Stimulated activated effector memory CD8-positive, alpha-beta T cell treated with anti-CD3 and anti-CD28 coated beads, Interleukin-12 subunit alpha, Interleukin-12 subunit beta, amount 100 ng/mL, for 72 hours (primary cell): ENCODE measurements at regions not wholly inside any gene's neighbourhood (a gene's known extent, or its start where the extent isn't known, plus 50 kb on each side); places are given as distances from the start of the nearest gene placed in this dataset.

ENCODE experiments used
- ATAC-seq: fragments of 150-1000 bp; cut with Tn5 transposase; 2 replicates; pipeline ENCODE4 v1.10.0; 2021
- DNase-seq, 2 donors: peaks; one replicate each; pipeline ENCODE4 v3.0.0; 2021 to 2022; ENCODE audit warnings: low spot score in 2 of 2
- H3K27ac Mint-ChIP-seq: one replicate; pipeline ENCODE4 v1.8.0; 2022; ENCODE audit warnings: mild to moderate bottlenecking, mixed read lengths
- H3K36me3 Mint-ChIP-seq: one replicate; pipeline ENCODE4 v1.8.0; 2022; ENCODE audit warnings: mild to moderate bottlenecking, mixed read lengths
- H3K4me1 Mint-ChIP-seq: one replicate; pipeline ENCODE4 v1.8.0; 2022; ENCODE audit warnings: mixed read lengths
- H3K4me3 Mint-ChIP-seq: one replicate; pipeline ENCODE4 v1.8.0; 2022; ENCODE audit warnings: mild to moderate bottlenecking, mixed read lengths
- H3K9me3 Mint-ChIP-seq: one replicate; pipeline ENCODE4 v1.8.0; 2022; ENCODE audit warnings: mixed read lengths

DNA sequence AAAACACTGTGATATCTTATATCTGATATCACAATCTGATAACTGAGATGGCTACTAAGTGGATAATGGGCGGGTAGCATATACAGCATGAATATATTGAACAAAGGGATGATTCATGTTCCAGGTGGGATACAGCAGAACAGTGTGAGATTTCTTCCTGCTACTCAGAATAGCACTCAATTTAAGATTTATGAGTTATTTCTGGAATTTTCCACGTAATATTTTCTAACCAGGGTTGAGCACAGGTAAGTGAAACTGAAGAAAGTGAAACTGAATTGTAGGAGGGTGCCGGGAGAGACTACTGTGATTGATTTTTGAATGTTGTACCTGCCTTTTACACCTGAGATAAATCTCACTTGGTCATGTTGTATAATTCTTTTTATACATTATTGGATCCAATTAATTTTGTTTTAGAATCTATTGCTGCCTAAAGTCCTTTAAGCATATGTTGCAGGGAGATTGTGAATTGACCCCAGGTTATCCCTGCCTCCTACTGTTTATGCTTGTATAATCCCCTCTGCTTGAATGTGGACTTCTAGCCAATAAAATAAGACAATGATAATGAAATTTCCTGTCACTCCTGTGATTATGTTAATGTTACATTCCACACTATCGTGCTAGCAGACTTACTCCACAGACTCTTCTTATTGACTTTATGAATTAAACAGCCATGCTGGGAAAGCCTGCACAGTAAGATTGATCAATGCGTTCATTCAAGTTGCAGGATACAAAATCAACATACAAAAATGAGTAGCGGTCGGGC is 67.6 kb upstream of the RBBP8 start:
- Mint-ChIP-seq H3K9me3 (no peaks in the 10 kb centered on the region), H3K4me1 (no peaks in the 10 kb centered on the region), H3K36me3 (no peaks in the 10 kb centered on the region), H3K4me3 (no peak overlapping the region), H3K27ac (no peak overlapping the region)
- no peak for ATAC-seq
- DNase-seq: no peak

GRCh38 chr18:22868831-22869230 is 64.3 kb upstream of the RBBP8 start:
- DNase-seq: no peak
- Mint-ChIP-seq H3K9me3 (no peaks in the 10 kb centered on the region), H3K4me3 (no peak overlapping the region), H3K4me1 (peaks cover 14% of the 10 kb centered on the region), H3K27ac (no peak overlapping the region), H3K36me3 (no peaks in the 10 kb centered on the region)
- ATAC-seq: no peak

GRCh38 chr18:22871809-22872525 is 61.2 kb upstream of the RBBP8 start:
- ATAC-seq (no peak), DNase-seq (no peak)
- Mint-ChIP-seq H3K4me1 (peaks cover 14% of the 10 kb centered on the region), H3K27ac (peak overlapping the region; percentile 67), H3K9me3 (no peaks in the 10 kb centered on the region), H3K36me3 (no peaks in the 10 kb centered on the region), H3K4me3 (no peak overlapping the region)

DNA sequence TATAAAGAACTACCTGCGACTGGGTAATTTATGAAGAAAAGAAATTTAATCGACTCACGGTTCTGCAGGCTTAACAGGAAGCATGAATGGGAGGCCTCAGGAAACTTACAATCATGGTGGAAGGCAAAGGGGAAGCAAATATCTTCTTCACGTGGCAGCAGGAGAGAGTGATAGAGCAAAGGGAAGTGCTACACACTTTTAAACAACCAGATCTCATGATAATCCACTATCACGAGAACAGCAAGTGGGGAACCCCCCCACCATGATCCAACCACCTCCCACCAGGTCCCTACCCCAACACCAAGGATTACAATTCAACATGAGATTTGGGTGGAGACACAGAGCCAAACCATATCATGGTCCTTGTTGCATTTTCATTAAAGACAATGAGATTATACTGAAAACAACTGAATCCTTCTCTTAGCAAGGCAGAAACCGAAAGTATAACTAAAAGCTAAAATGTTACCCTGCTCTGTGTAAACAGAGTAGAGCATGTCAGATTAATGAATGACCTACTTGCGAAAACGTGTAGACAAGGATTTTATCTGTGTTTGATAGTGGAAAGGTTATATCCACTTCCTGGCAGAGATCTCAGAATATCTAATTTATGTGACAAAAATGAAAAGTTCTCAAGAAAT is 60.1 kb upstream of the RBBP8 start:
- ATAC-seq (peak; percentile 61), DNase-seq (no peak)
- Mint-ChIP-seq H3K9me3 (no peaks in the 10 kb centered on the region), H3K4me1 (peaks cover 14% of the 10 kb centered on the region), H3K27ac (peak overlapping the region; percentile 67), H3K36me3 (no peaks in the 10 kb centered on the region), H3K4me3 (peak overlapping the region; percentile 26)

GRCh38 chr18:22879293-22879692 is 53.8 kb upstream of the RBBP8 start:
- H3K27ac Mint-ChIP-seq: no peak overlapping the region
- no peaks in the 10 kb centered on the region for H3K36me3 Mint-ChIP-seq
- no peaks in the 10 kb centered on the region for H3K9me3 Mint-ChIP-seq
- H3K4me1 Mint-ChIP-seq: no peaks in the 10 kb centered on the region
- ATAC-seq (no peak), DNase-seq (no peak)
- no peak overlapping the region for H3K4me3 Mint-ChIP-seq

DNA sequence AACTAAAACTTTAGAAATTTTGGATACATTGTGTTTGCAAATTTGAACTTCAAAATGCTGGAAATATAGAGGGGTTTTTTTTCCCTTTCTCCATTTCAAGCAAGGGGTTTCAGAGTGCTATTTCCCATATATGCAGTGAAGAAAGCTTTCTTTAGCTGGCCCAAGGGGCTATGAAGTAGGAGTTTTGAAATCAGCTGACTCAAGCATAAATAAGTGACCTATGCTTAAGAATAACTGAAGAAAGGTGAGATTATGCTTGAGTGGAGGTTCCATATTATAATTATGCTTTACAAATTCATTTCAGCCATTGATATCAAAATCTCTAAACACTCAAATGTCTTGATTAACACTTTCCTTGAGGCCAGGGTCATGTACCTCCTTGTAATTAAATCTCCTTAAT is 51.0 kb upstream of the RBBP8 start:
- H3K9me3 Mint-ChIP-seq: no peaks in the 10 kb centered on the region
- ATAC-seq (no peak), DNase-seq (no peak)
- H3K36me3 Mint-ChIP-seq: no peaks in the 10 kb centered on the region
- no peak overlapping the region for H3K4me3 Mint-ChIP-seq
- no peaks in the 10 kb centered on the region for H3K4me1 Mint-ChIP-seq
- H3K27ac Mint-ChIP-seq: no peak overlapping the region

DNA sequence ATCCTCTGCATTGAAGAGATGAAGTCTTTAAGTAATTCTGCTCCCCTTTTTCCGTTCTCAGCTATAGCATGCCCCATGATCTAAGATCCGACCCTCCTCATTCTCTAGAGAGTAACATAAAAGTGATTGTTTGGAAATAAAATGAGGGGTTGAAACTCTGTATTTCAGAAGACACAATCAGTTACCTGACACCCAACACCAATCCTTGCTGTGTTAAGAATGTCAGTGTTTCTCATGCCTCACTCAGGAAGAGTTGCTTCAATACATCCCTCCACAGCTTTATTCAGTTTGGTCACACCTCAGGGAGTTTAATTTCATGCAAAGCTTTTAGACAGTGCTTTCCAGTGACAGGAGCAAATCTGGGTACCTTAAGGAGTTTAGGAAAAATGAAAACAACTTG is 49.9 kb upstream of the RBBP8 start:
- no peak overlapping the region for H3K4me3 Mint-ChIP-seq
- DNase-seq: no peak
- no peak for ATAC-seq
- no peaks in the 10 kb centered on the region for H3K36me3 Mint-ChIP-seq
- no peaks in the 10 kb centered on the region for H3K4me1 Mint-ChIP-seq
- no peaks in the 10 kb centered on the region for H3K9me3 Mint-ChIP-seq
- no peak overlapping the region for H3K27ac Mint-ChIP-seq
